Testis (tissue), 2 donors: ENCODE measurements at regions not wholly inside any gene's neighbourhood (a gene's known extent, or its start where the extent isn't known, plus 50 kb on each side); places are given as distances from the start of the nearest gene placed in this dataset.

Experiments used
- CTCF ChIP-seq, 3 experiments: fragments of 450-650 bp in 2 of 3; fragments of 200-600 bp in 1 of 3; sonication (generic) in 1 of 3; IDR thresholded peaks; one replicate each; pipeline ENCODE4 v1.5.1; 2016 to 2019; ENCODE audit warnings: antibody characterized with exemption in 3 of 3, mild to moderate bottlenecking in 2 of 3, moderate library complexity in 1 of 3
- POLR2A ChIP-seq: fragments of 450-650 bp; IDR thresholded peaks from one replicate; pipeline ENCODE4 v1.6.1; 2017; ENCODE audit warnings: antibody characterized with exemption, mild to moderate bottlenecking, moderate library complexity

- TF ChIP-seq CTCF (IDR thresholded peaks at IDR 0.05) (no peak), POLR2A (no peak)
These were observed 97.0 kb downstream of the HINT1 start for GRCh38 chr5:131068076-131068475.
